Activated CD8-positive, alpha-beta T cell treated with anti-CD3 and anti-CD28 coated beads for 36 hours (primary cell): ENCODE measurements at regions not wholly inside any gene's neighbourhood (a gene's known extent, or its start where the extent isn't known, plus 50 kb on each side); places are given as distances from the start of the nearest gene placed in this dataset.
A peak's percentile ranks its signal among the peaks of the same experiment; 100 is the strongest.
"Not testable (repeated sequence)": the region's sequence is repeated elsewhere in the genome, so short reads cannot be mapped to it uniquely, and the experiment has no call there.

Experiments used
- ATAC-seq: fragments of 200-7000 bp; cut with Tn5 transposase; one replicate; pipeline ENCODE4 v1.10.0; 2021; ENCODE audit warnings: mild to moderate bottlenecking, moderate library complexity
- CTCF ChIA-PET: fragments of 350-600 bp; sonication (Branson Sonifier 250); formaldehyde crosslinking; loops from one replicate; lab custom pipeline; 2021; ENCODE audit warnings: antibody characterized with exemption; lab: Charles Lee
- POLR2A ChIA-PET: fragments of 350-600 bp; sonication (Branson Sonifier 250); formaldehyde crosslinking; loops from one replicate; lab custom pipeline; 2021; ENCODE audit warnings: antibody characterized with exemption; lab: Charles Lee
- DNase-seq: peaks from one replicate; pipeline ENCODE4 v3.0.0-alpha.2; 2020
- H3K27ac Mint-ChIP-seq: one replicate; pipeline ENCODE4 v1.8.0; 2021; ENCODE audit warnings: mild to moderate bottlenecking, mixed read lengths
- H3K27me3 Mint-ChIP-seq: one replicate; pipeline ENCODE4 v1.8.0; 2021; ENCODE audit warnings: mixed read lengths
- H3K36me3 Mint-ChIP-seq: one replicate; pipeline ENCODE4 v1.8.0; 2021; ENCODE audit warnings: low read depth, mixed read lengths
- H3K4me1 Mint-ChIP-seq: one replicate; pipeline ENCODE4 v1.8.0; 2021; ENCODE audit warnings: low read depth, mixed read lengths
- H3K4me3 Mint-ChIP-seq: one replicate; pipeline ENCODE4 v1.8.0; 2021; ENCODE audit warnings: mild to moderate bottlenecking, moderate library complexity, mixed read lengths
- H3K9me3 Mint-ChIP-seq: one replicate; pipeline ENCODE4 v1.8.0; 2021; ENCODE audit warnings: mixed read lengths
- intact Hi-C: fragments of 100-400 bp; cut with micrococcal nuclease; formaldehyde crosslinking; loops from one replicate; pipeline ENCODE4 v1.10.0; 2022
- TF ChIP-seq, protein P1 (sequence below): fragments of 200-600 bp; IDR thresholded peaks from one replicate; pipeline ENCODE4 v1.8.0; 2022; ENCODE audit warnings: antibody characterized with exemption, mild to moderate bottlenecking

DNA sequence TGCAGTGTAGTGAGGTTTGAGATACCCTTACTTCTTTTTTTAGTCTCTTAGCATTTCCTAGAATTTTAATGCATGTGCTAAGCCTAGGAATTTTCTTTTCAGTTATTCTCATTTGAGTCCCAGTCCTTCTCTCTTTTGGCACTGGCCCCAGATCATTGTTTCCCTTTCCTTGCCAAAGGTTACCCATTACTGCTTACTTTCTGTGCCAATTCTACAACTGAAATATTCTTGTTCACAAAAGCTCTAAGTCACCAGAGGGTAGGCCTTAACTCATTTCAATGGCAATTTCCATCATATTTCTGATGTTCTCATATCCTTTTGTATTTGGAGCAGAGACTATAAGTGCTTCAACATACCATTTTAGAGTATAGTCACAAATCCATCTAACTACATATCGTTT is 199.6 kb upstream of the CBLB start:
- H3K4me3 Mint-ChIP-seq = no peak overlapping the region
- peaks cover 24% of the 10 kb centered on the region for H3K4me1 Mint-ChIP-seq
- POLR2A ChIA-PET = no interaction called here
- peak overlapping the region; percentile 86 for H3K27ac Mint-ChIP-seq
- CTCF ChIA-PET = interaction anchor here (0.8 kb wide), 1 partner anchor 226 kb away, joined by 3 read pairs; no protein-coding TSS in a partner anchor
- no peaks in the 10 kb centered on the region for H3K27me3 Mint-ChIP-seq
- TF ChIP-seq, protein P1, sequence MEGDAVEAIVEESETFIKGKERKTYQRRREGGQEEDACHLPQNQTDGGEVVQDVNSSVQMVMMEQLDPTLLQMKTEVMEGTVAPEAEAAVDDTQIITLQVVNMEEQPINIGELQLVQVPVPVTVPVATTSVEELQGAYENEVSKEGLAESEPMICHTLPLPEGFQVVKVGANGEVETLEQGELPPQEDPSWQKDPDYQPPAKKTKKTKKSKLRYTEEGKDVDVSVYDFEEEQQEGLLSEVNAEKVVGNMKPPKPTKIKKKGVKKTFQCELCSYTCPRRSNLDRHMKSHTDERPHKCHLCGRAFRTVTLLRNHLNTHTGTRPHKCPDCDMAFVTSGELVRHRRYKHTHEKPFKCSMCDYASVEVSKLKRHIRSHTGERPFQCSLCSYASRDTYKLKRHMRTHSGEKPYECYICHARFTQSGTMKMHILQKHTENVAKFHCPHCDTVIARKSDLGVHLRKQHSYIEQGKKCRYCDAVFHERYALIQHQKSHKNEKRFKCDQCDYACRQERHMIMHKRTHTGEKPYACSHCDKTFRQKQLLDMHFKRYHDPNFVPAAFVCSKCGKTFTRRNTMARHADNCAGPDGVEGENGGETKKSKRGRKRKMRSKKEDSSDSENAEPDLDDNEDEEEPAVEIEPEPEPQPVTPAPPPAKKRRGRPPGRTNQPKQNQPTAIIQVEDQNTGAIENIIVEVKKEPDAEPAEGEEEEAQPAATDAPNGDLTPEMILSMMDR = no peak
- H3K36me3 Mint-ChIP-seq = peaks cover 10% of the 10 kb centered on the region
- no peak for DNase-seq
- peak; percentile 8 for ATAC-seq
- peaks cover 2% of the 10 kb centered on the region for H3K9me3 Mint-ChIP-seq
- intact Hi-C loops = no loop called here

- TF ChIP-seq, protein P1 = no peak
- peaks cover 1% of the 10 kb centered on the region for H3K9me3 Mint-ChIP-seq
- peak; percentile 36 for DNase-seq
- CTCF ChIA-PET = interaction anchor here (0.8 kb wide), 1 partner anchor 226 kb away, joined by 3 read pairs; no protein-coding TSS in a partner anchor
- peaks cover 24% of the 10 kb centered on the region for H3K4me1 Mint-ChIP-seq
- peak; percentile 95 for ATAC-seq
- no peak overlapping the region for H3K4me3 Mint-ChIP-seq
- no peaks in the 10 kb centered on the region for H3K27me3 Mint-ChIP-seq
- H3K36me3 Mint-ChIP-seq = peaks cover 7% of the 10 kb centered on the region
- peak overlapping the region; percentile 86 for H3K27ac Mint-ChIP-seq
- POLR2A ChIA-PET = no interaction called here
- intact Hi-C loops = no loop called here
Observed at GRCh38 chr3:106068795-106069194, 200.0 kb upstream of the CBLB start.

- CTCF ChIA-PET = no interaction called here
- POLR2A ChIA-PET = no interaction called here
- Mint-ChIP-seq H3K4me3 (no peak overlapping the region), H3K9me3 (no peaks in the 10 kb centered on the region), H3K36me3 (peaks cover 3% of the 10 kb centered on the region), H3K4me1 (peaks cover 24% of the 10 kb centered on the region), H3K27me3 (no peaks in the 10 kb centered on the region), H3K27ac (peak overlapping the region; percentile 84)
- no peak for DNase-seq
- ATAC-seq = no peak
- intact Hi-C loops = no loop called here
- TF ChIP-seq, protein P1 = no peak
Observed at GRCh38 chr3:106070187-106070586, 201.4 kb upstream of the CBLB start.

- DNase-seq (no peak), ATAC-seq (no peak)
- Mint-ChIP-seq H3K27me3 (no peaks in the 10 kb centered on the region), H3K9me3 (peaks cover 2% of the 10 kb centered on the region), H3K4me3 (no peak overlapping the region), H3K36me3 (peaks cover 5% of the 10 kb centered on the region), H3K4me1 (peaks cover 24% of the 10 kb centered on the region), H3K27ac (no peak overlapping the region)
- TF ChIP-seq, protein P1 = no peak
- CTCF ChIA-PET = no interaction called here
- intact Hi-C loops = no loop called here
- POLR2A ChIA-PET = no interaction called here
Observed at GRCh38 chr3:106071306-106071705, 202.5 kb upstream of the CBLB start.

DNA sequence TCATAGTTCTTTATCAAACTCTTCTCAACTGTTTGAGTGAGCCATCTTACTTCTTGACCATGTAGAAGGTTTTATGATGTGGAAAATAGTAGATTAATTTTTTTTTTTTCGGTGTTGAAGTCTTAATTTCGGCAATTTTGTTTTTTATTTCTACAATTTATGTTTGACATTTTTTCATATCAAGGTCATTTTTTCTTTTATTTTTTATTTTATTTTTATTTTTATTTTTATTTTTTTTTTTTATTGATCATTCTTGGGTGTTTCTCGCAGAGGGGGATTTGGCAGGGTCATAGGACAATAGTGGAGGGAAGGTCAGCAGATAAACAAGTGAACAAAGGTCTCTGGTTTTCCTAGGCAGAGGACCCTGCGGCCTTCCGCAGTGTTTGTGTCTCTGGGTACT is 203.8 kb upstream of the CBLB start:
- CTCF ChIA-PET, H3K36me3 Mint-ChIP-seq, H3K27ac Mint-ChIP-seq, H3K9me3 Mint-ChIP-seq, ATAC-seq, H3K4me3 Mint-ChIP-seq, POLR2A ChIA-PET, intact Hi-C loops, DNase-seq, H3K27me3 Mint-ChIP-seq: not testable (repeated sequence)
- peaks cover 21% of the 10 kb centered on the region for H3K4me1 Mint-ChIP-seq

GRCh38 chr3:106073806-106074205 is 205.0 kb upstream of the CBLB start:
- H3K9me3 Mint-ChIP-seq, ATAC-seq, CTCF ChIA-PET, POLR2A ChIA-PET, H3K36me3 Mint-ChIP-seq, intact Hi-C loops, H3K27ac Mint-ChIP-seq, H3K27me3 Mint-ChIP-seq, H3K4me1 Mint-ChIP-seq, DNase-seq, H3K4me3 Mint-ChIP-seq: not testable (repeated sequence)

GRCh38 chr3:106075731-106076130 is 206.9 kb upstream of the CBLB start:
- H3K4me3 Mint-ChIP-seq, intact Hi-C loops, H3K27me3 Mint-ChIP-seq, DNase-seq, H3K4me1 Mint-ChIP-seq, H3K9me3 Mint-ChIP-seq, H3K36me3 Mint-ChIP-seq, POLR2A ChIA-PET, ATAC-seq, CTCF ChIA-PET, H3K27ac Mint-ChIP-seq: not testable (repeated sequence)
